ENCODE measurements at regions not wholly inside any gene's neighbourhood (a gene's known extent, or its start where the extent isn't known, plus 50 kb on each side); places are given as distances from the start of the nearest gene placed in this dataset.
"Not testable (repeated sequence)": the region's sequence is repeated elsewhere in the genome, so short reads cannot be mapped to it uniquely, and the experiment has no call there.

- no peak for DNase-seq
Measured at GRCh38 chr11:33455867-33456463, 198.8 kb downstream of the HIPK3 start.

DNA sequence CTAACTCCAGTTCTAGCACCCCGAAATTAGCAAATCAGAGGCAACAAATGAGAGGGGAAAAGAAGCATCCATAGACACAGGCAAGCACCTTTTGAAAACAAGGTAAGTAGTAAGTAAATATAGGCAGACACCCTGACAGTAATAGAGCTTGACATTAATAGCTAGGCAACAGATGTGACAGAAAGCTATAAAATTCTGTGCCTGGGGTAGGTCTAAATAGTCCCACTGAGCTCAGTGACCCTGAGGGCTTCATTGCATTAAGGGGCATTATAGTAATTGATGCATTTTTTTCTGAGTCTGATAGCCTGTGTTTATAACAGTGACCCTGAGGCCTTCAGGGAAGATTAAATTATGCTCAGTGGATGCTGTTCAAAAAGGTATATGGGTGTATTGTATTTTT is 197.1 kb downstream of the HIPK3 start:
- DNase-seq: no peak

DNA sequence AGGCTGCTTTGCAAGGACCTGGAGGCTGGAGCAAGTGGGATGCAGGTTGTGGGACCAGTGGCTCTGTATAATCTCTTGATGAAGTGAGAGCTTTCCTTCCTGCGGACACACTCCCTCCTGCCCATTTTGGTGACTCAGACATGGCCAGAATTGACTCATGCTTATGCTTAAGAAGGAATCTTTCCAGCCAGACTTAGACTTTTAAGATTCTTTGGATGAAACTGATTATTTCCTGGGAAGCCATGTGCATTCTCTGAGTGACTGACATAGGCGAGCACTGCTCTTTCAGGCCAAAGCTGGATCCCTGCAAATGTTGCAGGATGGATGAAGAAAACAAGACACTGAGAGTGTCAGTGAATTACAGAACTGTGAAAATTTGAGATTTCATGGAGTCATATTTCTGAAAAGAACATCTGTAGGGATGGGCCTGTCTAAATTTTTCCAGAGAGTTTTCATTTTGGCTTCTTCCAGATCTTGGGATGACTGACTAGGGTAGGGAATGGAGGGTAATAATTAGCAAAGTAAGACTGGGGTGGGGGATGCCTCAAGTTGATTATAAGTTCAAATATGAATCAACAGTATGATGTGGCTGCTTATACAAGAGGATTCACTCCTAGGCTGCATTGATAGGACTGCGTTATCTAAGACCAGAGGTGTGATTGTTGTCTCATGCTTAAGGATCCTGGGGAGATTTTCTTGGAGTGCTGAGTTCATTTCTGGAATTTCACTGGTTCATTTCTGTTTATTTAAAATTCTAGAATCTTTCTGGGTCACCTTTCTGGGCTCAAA is 195.8 kb downstream of the HIPK3 start:
- DNase-seq: no peak

DNA sequence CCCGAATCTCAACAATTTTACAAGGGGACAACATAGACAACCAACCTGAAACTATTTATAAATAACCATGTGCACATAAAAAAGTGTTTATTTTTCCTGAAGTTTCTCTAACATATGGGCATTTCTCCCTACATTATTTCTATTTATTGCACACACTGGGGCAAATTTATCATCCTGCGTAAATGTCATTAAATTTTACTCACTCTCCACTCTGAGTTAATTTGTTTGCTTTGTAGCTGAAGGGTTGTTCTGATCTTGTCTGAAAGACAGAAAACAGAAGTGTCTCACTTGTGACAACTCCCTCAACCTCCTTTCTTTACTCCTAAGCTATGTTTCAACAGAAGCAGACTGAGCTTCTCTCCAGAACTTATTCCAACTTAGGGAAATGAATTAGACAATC is 194.2 kb downstream of the HIPK3 start:
- no peak for DNase-seq

GRCh38 chr11:33449798-33450197 is 192.6 kb downstream of the HIPK3 start:
- no peak for DNase-seq

GRCh38 chr11:33448461-33449130 is 191.4 kb downstream of the HIPK3 start:
- DNase-seq: no peak

DNA sequence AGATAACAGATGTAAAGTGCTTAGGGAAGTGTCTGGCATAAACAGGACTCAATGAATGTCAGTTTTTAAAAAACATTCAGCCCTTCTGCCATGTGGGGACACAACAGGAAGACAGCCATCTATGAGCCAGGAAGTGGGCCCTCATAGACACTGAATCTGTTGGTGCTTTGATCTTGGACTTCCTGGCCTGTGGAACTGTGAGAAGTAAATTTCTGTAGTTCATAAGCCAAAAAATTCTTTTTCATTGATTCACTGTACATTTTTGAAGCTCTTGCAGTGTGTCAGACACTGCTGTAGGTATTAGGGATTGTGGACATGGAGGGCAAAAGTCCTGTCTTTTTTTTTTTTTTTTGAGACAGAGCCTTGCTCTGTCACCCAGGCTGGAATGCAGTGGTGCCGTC is 188.6 kb downstream of the HIPK3 start:
- no peak for DNase-seq

DNA sequence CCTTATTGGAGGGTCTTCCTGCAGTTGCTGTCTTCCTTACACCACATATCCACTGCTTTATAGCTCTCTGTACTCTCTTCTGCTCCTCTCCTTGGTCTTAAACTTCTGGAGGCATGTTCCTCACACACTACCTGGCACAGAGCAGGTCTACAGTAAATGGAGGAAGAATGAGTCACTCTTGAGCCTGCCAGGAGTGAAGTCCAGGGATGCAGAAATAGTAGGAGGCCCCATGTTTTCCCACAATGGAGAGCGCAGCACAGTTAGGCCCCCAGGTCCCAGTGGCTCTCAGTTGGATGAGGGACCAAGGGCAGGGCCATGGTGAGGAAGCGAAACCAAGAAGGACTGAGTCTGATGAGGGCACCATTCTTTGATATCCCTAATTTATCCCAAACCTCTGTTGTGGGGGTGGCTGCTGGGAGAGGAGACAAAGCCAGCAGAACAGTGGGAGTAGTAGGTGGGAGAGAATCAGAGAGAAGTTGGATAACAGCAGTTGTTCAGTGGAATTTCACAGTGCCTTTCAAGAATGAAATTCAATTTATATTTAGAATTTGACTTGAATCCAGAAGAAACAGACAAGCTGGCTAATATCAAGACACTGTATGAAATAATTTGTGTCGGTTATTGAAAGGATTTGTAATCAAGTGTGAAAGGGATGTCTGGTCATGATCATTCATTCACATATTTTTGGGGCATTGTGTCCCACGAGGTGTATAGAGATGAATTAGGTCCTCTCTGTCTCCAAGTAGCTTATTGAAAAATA is 187.8 kb downstream of the HIPK3 start:
- DNase-seq: no peak

DNA sequence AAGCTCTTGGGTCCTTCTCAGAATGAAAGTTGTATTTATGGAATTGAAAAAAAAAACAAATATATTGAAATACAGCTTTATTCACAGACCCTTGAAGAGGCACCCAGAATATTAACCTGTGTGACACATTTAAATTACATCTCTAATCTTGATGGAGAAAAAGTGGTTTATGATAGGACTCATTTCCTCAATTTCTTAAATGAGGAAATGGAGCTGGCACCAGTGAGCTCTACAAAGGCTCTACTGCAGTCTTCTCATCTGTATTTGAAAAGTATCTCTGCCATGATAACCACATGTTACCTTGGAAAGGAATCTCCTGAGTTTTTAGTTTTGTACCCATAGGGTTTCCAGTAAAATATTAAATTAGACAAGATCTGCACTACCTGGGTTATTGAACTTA is 186.5 kb downstream of the HIPK3 start:
- DNase-seq: no peak

GRCh38 chr11:33438301-33438700 is 181.1 kb downstream of the HIPK3 start:
- DNase-seq: no peak

DNA sequence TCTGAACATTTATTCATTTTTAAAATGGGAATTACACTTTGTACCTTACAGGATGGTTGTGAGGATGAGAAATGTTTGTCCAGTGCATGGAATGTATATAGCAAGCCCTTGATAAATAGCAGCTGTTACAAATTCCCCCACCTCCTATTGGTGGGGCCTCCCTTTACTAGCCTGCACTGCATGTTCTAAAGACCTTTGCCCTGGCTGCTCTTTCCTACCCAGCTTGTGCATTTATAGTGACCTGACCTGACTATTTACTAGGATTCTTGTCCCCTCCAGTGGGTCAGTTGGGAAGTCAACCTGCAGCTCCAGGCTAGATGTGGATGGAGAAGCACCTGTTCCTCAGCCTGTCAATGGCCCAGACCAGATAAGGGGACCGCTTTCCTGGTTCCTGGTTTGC is 180.3 kb downstream of the HIPK3 start:
- DNase-seq: no peak

- DNase-seq: no peak
Measured at GRCh38 chr11:33435216-33435615, 178.0 kb downstream of the HIPK3 start.

- no peak for DNase-seq
Measured at GRCh38 chr11:33434294-33434693, 177.1 kb downstream of the HIPK3 start.

GRCh38 chr11:33428435-33428834 is 171.3 kb downstream of the HIPK3 start:
- not testable (repeated sequence) for DNase-seq

DNA sequence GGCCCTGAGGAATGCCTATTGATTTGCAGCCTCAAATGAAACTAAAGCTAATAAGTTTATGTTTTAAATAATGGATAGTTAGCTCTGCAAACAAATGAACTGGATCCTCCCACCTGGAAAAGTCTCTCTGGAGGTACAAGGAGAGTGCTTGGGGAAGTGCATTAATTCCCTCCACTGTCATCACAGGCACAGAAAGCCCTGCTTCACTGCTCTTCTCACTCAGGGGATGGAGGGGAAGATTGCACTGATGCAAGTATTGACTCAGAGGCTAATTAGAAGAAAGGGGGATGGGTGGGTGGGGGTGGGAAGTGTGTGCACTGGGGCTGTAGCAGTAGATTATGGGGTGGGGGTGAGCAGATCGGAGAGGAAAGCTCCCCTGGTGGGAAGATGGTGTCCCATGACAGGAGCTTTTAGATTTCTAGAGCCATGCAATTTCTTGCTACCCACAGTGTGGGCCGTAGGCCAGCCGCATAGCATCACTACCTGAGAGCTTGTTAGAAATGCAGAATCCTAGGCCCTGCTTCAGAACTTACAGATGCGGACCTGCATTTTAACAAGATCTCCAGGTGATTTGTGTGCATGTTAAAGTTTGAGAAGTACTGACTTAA is 163.9 kb downstream of the HIPK3 start:
- no peak for DNase-seq

DNA sequence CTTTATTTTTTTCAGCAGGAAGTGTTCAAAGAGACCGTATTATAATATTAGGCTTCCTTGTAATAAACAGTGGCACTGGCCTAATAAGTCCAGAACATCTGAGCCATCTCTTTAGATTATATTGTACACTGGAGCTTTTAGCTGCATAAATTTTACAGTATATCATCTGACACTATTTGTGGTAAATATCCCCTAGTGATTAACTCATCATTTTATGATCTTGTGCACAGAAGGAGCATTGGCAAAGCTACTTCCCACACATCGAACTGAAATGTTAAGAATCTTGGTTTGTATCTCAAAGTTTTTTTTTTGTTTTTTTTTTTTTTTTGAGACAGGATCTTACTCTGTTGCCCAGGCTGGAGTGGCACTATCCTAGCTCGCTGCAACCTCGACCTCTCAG is 162.7 kb downstream of the HIPK3 start:
- no peak for DNase-seq

- DNase-seq: no peak
Measured at GRCh38 chr11:33417121-33417520, 159.9 kb downstream of the HIPK3 start.

- no peak for DNase-seq
Measured at GRCh38 chr11:33413301-33413700, 156.1 kb downstream of the HIPK3 start.

- no peak for DNase-seq
Measured at GRCh38 chr11:33412241-33412640, 155.1 kb downstream of the HIPK3 start.

DNA sequence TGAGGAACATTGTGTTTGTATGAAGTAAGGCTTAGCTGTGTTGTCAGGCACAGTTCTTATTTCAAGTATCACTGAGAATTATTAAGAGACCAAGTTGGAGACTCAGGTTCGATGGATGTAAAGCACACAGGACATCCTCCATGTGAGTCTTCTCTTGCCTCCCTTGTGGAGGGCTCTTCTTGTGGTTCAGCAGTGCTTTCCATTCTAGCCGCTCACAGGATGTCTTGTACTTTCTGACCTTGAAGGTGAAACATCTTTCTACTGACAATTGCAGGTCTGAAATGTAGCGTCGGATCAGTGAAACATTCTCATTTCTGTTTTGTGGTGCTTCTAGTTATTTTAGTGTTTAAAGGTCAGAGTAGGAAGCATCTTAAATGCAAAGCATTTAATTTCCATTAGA is 154.6 kb downstream of the HIPK3 start:
- no peak for DNase-seq

- DNase-seq: no peak
Measured at GRCh38 chr11:33410086-33410765, 153.0 kb downstream of the HIPK3 start.
